ENCODE measurements at regions not wholly inside any gene's neighbourhood (a gene's known extent, or its start where the extent isn't known, plus 50 kb on each side); places are given as distances from the start of the nearest gene placed in this dataset.

DNA sequence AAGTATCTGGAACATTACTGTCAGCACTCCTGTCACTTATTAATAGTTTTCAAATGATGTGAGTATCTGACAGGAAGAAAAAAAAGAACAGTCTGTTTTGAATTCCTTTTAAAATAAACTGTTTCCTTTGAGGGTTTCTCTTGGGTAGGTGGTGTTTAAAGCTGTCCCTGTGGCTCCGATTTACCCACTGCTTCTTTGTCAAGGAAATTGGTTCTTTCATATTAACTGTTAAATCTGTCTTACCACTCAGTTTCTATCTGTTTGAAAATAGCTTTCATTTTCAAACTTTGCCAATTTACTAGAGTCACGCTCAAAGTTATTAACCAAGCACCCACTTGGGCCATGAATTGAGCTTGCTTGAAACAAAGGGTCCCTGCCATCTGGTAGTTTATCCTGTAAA lies 614.6 kb upstream of the NXPH2 start:
- TF ChIP-seq, protein P1, sequence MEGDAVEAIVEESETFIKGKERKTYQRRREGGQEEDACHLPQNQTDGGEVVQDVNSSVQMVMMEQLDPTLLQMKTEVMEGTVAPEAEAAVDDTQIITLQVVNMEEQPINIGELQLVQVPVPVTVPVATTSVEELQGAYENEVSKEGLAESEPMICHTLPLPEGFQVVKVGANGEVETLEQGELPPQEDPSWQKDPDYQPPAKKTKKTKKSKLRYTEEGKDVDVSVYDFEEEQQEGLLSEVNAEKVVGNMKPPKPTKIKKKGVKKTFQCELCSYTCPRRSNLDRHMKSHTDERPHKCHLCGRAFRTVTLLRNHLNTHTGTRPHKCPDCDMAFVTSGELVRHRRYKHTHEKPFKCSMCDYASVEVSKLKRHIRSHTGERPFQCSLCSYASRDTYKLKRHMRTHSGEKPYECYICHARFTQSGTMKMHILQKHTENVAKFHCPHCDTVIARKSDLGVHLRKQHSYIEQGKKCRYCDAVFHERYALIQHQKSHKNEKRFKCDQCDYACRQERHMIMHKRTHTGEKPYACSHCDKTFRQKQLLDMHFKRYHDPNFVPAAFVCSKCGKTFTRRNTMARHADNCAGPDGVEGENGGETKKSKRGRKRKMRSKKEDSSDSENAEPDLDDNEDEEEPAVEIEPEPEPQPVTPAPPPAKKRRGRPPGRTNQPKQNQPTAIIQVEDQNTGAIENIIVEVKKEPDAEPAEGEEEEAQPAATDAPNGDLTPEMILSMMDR (IDR thresholded peaks at IDR 0.05; ENCODE audit: low read depth, low read length): no peak
- TF ChIP-seq EZH2phosphoT487 (IDR thresholded peaks at IDR 0.05; ENCODE audit: low read depth): no peak

Measured in OCI-LY3 (cell line).